GM10266 (cell line): ENCODE measurements at regions not wholly inside any gene's neighbourhood (a gene's known extent, or its start where the extent isn't known, plus 50 kb on each side); places are given as distances from the start of the nearest gene placed in this dataset.
"Not testable (repeated sequence)": the region's sequence is repeated elsewhere in the genome, so short reads cannot be mapped to it uniquely, and the experiment has no call there.

Experiments used
- DNase-seq: peaks from one replicate; pipeline ENCODE4 v3.0.0; 2012; ENCODE audit errors: extremely low spot score
- CTCF ChIP-seq: IDR thresholded peaks from 2 replicates; pipeline ENCODE4 v1.5.1; 2012; ENCODE audit warnings: mild to moderate bottlenecking, low read depth; ENCODE audit not compliant: control insufficient read depth, insufficient read depth; ENCODE audit errors: missing control alignments

GRCh38 chrX:65838674-65839073, 171.2 kb downstream of the MSN start:
- TF ChIP-seq CTCF: no peak
- DNase-seq: no peak

- DNase-seq: no peak
- TF ChIP-seq CTCF: no peak
These were observed 170.6 kb downstream of the MSN start for GRCh38 chrX:65837875-65838549.

GRCh38 chrX:65831268-65831667, 163.8 kb downstream of the MSN start:
- DNase-seq: no peak
- TF ChIP-seq CTCF: no peak

GRCh38 chrX:65828599-65828998, 161.1 kb downstream of the MSN start:
- TF ChIP-seq CTCF: no peak
- no peak for DNase-seq

- DNase-seq: not testable (repeated sequence)
These were observed 157.8 kb downstream of the MSN start for GRCh38 chrX:65825226-65825625.

GRCh38 chrX:65821721-65822496, 154.5 kb downstream of the MSN start:
- DNase-seq: no peak

GRCh38 chrX:65819983-65820382, 152.5 kb downstream of the MSN start:
- not testable (repeated sequence) for DNase-seq

More at GRCh38 chrX:65821721-65822496, 154.5 kb downstream of the MSN start:
- TF ChIP-seq CTCF: no peak

GRCh38 chrX:65813245-65813644, 145.8 kb downstream of the MSN start:
- TF ChIP-seq CTCF: no peak
- no peak for DNase-seq
